ENCODE measurements at regions not wholly inside any gene's neighbourhood (a gene's known extent, or its start where the extent isn't known, plus 50 kb on each side); places are given as distances from the start of the nearest gene placed in this dataset.

- H3K4me3 ChIP-seq (ENCODE audit: low read depth, low read length), result no peak overlapping the region
- TF ChIP-seq, protein P1, sequence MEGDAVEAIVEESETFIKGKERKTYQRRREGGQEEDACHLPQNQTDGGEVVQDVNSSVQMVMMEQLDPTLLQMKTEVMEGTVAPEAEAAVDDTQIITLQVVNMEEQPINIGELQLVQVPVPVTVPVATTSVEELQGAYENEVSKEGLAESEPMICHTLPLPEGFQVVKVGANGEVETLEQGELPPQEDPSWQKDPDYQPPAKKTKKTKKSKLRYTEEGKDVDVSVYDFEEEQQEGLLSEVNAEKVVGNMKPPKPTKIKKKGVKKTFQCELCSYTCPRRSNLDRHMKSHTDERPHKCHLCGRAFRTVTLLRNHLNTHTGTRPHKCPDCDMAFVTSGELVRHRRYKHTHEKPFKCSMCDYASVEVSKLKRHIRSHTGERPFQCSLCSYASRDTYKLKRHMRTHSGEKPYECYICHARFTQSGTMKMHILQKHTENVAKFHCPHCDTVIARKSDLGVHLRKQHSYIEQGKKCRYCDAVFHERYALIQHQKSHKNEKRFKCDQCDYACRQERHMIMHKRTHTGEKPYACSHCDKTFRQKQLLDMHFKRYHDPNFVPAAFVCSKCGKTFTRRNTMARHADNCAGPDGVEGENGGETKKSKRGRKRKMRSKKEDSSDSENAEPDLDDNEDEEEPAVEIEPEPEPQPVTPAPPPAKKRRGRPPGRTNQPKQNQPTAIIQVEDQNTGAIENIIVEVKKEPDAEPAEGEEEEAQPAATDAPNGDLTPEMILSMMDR (IDR thresholded peaks at IDR 0.05; ENCODE audit: low read depth, low read length), result no peak
Measured at GRCh38 chr2:164053021-164053420, 317.2 kb upstream of the FIGN start.

DNA sequence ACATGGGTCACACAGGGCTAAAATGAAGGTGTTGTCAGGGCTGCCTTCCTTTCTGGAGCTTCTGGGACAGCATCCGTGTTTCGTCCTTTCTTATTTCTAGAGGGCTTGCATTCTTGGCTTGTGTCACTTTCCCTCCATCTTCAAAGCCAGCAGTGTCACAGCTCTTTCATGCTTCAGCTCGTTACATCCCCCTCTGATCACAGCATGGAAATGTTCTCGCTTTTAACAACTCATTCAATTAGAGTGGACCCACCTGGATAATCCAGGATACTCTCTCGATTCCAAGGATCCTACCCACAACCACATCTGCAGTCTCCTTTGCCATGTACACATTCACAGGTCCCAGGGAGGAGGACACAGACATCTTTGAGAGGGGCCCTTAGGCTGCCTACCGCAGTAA is 316.2 kb upstream of the FIGN start:
- H3K4me3 ChIP-seq (ENCODE audit: low read depth, low read length), result no peak overlapping the region
- TF ChIP-seq, protein P1 (IDR thresholded peaks at IDR 0.05; ENCODE audit: low read depth, low read length), result no peak

DNA sequence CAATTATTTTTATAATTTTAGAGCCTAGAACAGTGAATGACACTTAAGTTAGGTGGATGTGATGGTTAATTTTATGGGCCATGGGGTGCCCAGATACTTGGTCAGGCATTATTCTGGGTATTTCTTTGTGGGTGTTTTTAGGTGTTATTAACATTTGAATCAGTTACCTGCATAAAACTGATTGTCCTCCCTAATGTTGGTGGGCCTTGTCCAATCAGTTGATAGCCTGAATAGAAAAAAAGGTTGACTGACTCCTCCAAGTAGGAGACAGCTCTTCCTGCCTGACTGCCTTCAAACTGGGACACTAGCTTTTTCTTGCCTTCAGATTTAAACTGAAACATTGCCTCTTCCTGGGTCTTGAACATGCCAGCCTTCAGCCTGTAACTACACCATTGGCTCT is 312.9 kb upstream of the FIGN start:
- TF ChIP-seq, protein P1 (IDR thresholded peaks at IDR 0.05; ENCODE audit: low read depth, low read length), result no peak
- H3K4me3 ChIP-seq (ENCODE audit: low read depth, low read length), result no peak overlapping the region

- H3K4me3 ChIP-seq (ENCODE audit: low read depth, low read length), result no peak overlapping the region
- TF ChIP-seq, protein P1 (IDR thresholded peaks at IDR 0.05; ENCODE audit: low read depth, low read length), result no peak
Measured at GRCh38 chr2:164046040-164046439, 310.2 kb upstream of the FIGN start.

DNA sequence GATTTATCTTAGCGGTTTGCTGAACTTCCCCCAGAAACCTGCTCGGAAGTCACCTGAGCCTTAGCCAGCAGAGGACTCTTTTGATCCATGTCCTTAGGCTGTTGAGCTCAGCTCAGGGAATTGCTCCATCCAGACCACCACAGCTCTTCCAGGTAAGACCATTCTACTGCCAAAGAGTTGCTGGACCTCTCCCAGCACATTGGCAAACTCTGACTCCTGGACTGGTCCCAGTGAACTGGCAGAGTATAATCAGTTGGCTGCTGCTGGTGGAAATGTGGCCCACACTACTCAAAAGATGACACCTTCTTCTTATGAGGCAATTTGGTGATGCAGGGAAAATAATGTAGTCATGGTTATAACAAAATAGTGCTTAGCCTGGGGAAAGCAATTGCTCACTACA is 308.8 kb upstream of the FIGN start:
- TF ChIP-seq, protein P1 (IDR thresholded peaks at IDR 0.05; ENCODE audit: low read depth, low read length), result no peak

DNA sequence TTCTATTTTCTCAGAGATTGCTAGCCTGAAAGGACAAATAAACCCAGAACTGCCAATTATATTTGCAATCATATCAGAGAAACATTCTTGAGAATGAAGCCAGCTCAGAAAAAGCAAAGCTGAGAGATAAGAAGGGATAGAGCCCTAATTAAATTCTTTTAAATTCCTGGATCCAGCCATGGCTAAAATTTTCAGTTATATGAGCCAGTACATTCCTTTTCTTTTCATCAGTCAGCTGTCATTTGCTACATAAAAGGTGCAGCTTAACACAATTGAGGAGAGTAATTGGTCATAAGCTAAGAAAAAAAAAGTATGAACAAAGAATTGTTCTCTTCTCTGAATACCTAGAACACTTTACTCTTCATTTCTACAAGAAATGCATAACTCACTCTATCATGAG is 303.5 kb upstream of the FIGN start:
- TF ChIP-seq, protein P1 (IDR thresholded peaks at IDR 0.05; ENCODE audit: low read depth, low read length), result no peak
- H3K4me3 ChIP-seq (ENCODE audit: low read depth, low read length), result no peak overlapping the region

More for the DNA sequence above, 308.8 kb upstream of the FIGN start:
- no peak overlapping the region for H3K4me3 ChIP-seq (ENCODE audit: low read depth, low read length)

- TF ChIP-seq, protein P1 (IDR thresholded peaks at IDR 0.05; ENCODE audit: low read depth, low read length), result no peak
- no peak overlapping the region for H3K4me3 ChIP-seq (ENCODE audit: low read depth, low read length)
Measured at GRCh38 chr2:164032995-164033394, 297.2 kb upstream of the FIGN start.

All from WI38 (cell line).